ENCODE measurements at regions not wholly inside any gene's neighbourhood (a gene's known extent, or its start where the extent isn't known, plus 50 kb on each side); places are given as distances from the start of the nearest gene placed in this dataset.

DNA sequence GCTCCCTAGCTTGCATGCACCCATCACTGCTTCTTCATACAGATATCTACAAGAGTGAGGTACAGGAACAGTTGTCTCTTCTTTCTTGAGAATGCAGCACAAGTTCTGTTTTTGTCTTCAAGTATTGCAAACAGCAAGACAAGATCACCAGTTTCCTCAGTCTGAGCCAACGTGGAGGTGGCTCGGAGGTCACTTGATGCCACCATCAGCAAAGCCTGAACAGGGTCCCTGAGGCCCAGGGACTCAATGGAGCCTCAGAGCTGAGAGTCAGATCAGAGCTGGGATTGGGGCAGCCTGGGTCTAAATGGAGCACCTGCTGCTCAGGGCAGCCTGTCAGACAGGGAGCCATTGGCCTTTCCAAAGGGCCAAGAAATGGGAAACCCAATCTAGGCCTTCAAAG is 290.7 kb upstream of the ID2 start:
- H3K9ac ChIP-seq (ENCODE audit: insufficient read depth, low read length, poor library complexity, severe bottlenecking): no peak overlapping the region
- Mint-ChIP-seq H3K9me3 (peaks cover 2 to 11% (median 8%) of the 10 kb centered on the region in 7 donors), H3K27me3 (ENCODE audit: low read depth in 3 of 3) (peaks cover 0 to 4% (median 0%) of the 10 kb centered on the region in 3 donors), H3K27ac (no peak overlapping the region), H3K36me3 (no peaks in the 10 kb centered on the region), H3K4me1 (peaks cover 51% of the 10 kb centered on the region), H3K4me3 (no peak overlapping the region)
- H3K4me2 ChIP-seq (replicated peaks; ENCODE audit: extremely low read depth, low read length, poor library complexity, severe bottlenecking): no peak overlapping the region
- intact Hi-C loops (cut with micrococcal nuclease): loop anchor here in 1 of 2 donors (10.0 kb wide), 1 partner anchor 56 kb away; no protein-coding TSS in a partner anchor
- H2AFZ ChIP-seq (ENCODE audit: insufficient read depth, low read depth, low read length, poor library complexity, severe bottlenecking): no peak overlapping the region
- H3K79me2 ChIP-seq (ENCODE audit: insufficient read depth, low read length): no peaks in the 10 kb centered on the region
- H4K20me1 ChIP-seq (ENCODE audit: insufficient read depth, low read length): no peaks in the 10 kb centered on the region
- no peaks in the 10 kb centered on the region for H3K27me3 ChIP-seq (ENCODE audit: control insufficient read depth in 2 of 2, insufficient read depth in 2 of 2, low read length in 2 of 2)
- 92% methylated on average over 2 of the region's 2 CpGs for WGBS (ENCODE audit: insufficient coverage)
- H3K4me1 ChIP-seq (ENCODE audit: control insufficient read depth in 1 of 2, insufficient read depth in 2 of 2, low read length in 2 of 2): peaks cover 28 to 38% of the 10 kb centered on the region in 2 donors
- DNase-seq: no peak
- no peak overlapping the region for H3K4me3 ChIP-seq (replicated peaks in 1 of 3; ENCODE audit: low read depth in 2 of 3, low read length in 3 of 3)
- H3K36me3 ChIP-seq (replicated peaks in 1 of 2; ENCODE audit: control insufficient read depth in 1 of 2, insufficient read depth in 2 of 2, low read length in 2 of 2): no peaks in the 10 kb centered on the region
- TF ChIP-seq, protein P1, sequence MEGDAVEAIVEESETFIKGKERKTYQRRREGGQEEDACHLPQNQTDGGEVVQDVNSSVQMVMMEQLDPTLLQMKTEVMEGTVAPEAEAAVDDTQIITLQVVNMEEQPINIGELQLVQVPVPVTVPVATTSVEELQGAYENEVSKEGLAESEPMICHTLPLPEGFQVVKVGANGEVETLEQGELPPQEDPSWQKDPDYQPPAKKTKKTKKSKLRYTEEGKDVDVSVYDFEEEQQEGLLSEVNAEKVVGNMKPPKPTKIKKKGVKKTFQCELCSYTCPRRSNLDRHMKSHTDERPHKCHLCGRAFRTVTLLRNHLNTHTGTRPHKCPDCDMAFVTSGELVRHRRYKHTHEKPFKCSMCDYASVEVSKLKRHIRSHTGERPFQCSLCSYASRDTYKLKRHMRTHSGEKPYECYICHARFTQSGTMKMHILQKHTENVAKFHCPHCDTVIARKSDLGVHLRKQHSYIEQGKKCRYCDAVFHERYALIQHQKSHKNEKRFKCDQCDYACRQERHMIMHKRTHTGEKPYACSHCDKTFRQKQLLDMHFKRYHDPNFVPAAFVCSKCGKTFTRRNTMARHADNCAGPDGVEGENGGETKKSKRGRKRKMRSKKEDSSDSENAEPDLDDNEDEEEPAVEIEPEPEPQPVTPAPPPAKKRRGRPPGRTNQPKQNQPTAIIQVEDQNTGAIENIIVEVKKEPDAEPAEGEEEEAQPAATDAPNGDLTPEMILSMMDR (IDR thresholded peaks at IDR 0.05): no peak
- no peak overlapping the region for H3K27ac ChIP-seq (ENCODE audit: low read depth in 1 of 2, low read length in 2 of 2)
- H3K9me3 ChIP-seq (replicated peaks in 1 of 2; ENCODE audit: control insufficient read depth in 1 of 2, insufficient read depth in 1 of 2, low read length in 2 of 2): peaks cover 0 to 12% of the 10 kb centered on the region in 2 donors

DNA sequence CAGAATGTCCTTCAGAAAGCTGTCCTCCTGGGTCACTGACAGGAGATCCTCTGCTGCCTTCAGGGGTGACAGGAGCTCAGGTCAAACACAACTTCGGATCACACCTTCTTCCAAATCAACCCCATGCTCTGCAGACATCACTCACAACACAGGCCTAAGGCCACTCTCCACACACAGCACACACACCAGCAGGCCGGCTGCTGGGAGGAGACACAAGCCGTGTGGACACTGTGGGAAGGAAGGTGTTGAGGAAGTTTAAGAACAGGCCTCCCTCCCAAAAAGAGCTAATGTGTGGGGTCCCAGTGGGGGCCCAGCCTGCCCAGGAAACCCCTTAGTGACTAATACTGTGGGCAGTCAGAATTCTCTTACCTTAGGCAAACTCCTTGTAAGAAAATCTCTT is 290.3 kb upstream of the ID2 start:
- TF ChIP-seq, protein P1 (IDR thresholded peaks at IDR 0.05): no peak
- intact Hi-C loops (cut with micrococcal nuclease): loop anchor here in 1 of 2 donors (10.0 kb wide), 1 partner anchor 57 kb away; no protein-coding TSS in a partner anchor
- Histone ChIP-seq H3K4me3 (replicated peaks in 1 of 3; ENCODE audit: low read depth in 2 of 3, low read length in 3 of 3) (no peak overlapping the region), H3K27ac (ENCODE audit: low read depth in 1 of 2, low read length in 2 of 2) (no peak overlapping the region), H2AFZ (ENCODE audit: insufficient read depth, low read depth, low read length, poor library complexity, severe bottlenecking) (no peak overlapping the region), H3K36me3 (replicated peaks in 1 of 2; ENCODE audit: control insufficient read depth in 1 of 2, insufficient read depth in 2 of 2, low read length in 2 of 2) (no peaks in the 10 kb centered on the region), H3K4me2 (replicated peaks; ENCODE audit: extremely low read depth, low read length, poor library complexity, severe bottlenecking) (no peak overlapping the region), H3K9me3 (replicated peaks in 1 of 2; ENCODE audit: control insufficient read depth in 1 of 2, insufficient read depth in 1 of 2, low read length in 2 of 2) (peaks cover 0 to 12% of the 10 kb centered on the region in 2 donors), H3K79me2 (ENCODE audit: insufficient read depth, low read length) (no peaks in the 10 kb centered on the region), H4K20me1 (ENCODE audit: insufficient read depth, low read length) (no peaks in the 10 kb centered on the region), H3K4me1 (ENCODE audit: control insufficient read depth in 1 of 2, insufficient read depth in 2 of 2, low read length in 2 of 2) (peaks cover 28 to 38% of the 10 kb centered on the region in 2 donors), H3K27me3 (ENCODE audit: control insufficient read depth in 2 of 2, insufficient read depth in 2 of 2, low read length in 2 of 2) (no peaks in the 10 kb centered on the region), H3K9ac (ENCODE audit: insufficient read depth, low read length, poor library complexity, severe bottlenecking) (no peak overlapping the region)
- H3K27me3 Mint-ChIP-seq (ENCODE audit: low read depth in 3 of 3): peaks cover 0 to 4% (median 0%) of the 10 kb centered on the region in 3 donors
- H3K9me3 Mint-ChIP-seq: peaks cover 2 to 11% (median 8%) of the 10 kb centered on the region in 7 donors
- peaks cover 51% of the 10 kb centered on the region for H3K4me1 Mint-ChIP-seq
- no peaks in the 10 kb centered on the region for H3K36me3 Mint-ChIP-seq
- H3K4me3 Mint-ChIP-seq: no peak overlapping the region
- 86% methylated on average over 1 of the region's 3 CpGs for WGBS (ENCODE audit: insufficient coverage)
- no peak for DNase-seq
- H3K27ac Mint-ChIP-seq: no peak overlapping the region

Measured in CD14-positive monocyte (primary cell).